Tibial artery (tissue), 4 donors: ENCODE measurements at regions not wholly inside any gene's neighbourhood (a gene's known extent, or its start where the extent isn't known, plus 50 kb on each side); places are given as distances from the start of the nearest gene placed in this dataset.
"Not testable (repeated sequence)": the region's sequence is repeated elsewhere in the genome, so short reads cannot be mapped to it uniquely, and the experiment has no call there.

Experiments used
- DNase-seq, 2 donors: peaks; one replicate each; pipeline ENCODE4 v3.0.0-alpha.2; 2019
- H3K27ac ChIP-seq, 2 donors: fragments of 200-600 bp; sonication (generic) in 1 of 2; 1 replicate in 1 of 2; 2 replicates in 1 of 2; pipeline ENCODE4 v1.5.1; 2018 to 2019; ENCODE audit warnings: mild to moderate bottlenecking in 1 of 2
- H3K27me3 ChIP-seq, 2 donors: fragments of 200-600 bp; sonication (generic) in 1 of 2; one replicate each; pipeline versions ENCODE4 v1.5.1 to v1.6.0; 2016 to 2019
- H3K36me3 ChIP-seq, 3 donors: fragments of 200-600 bp; sonication (generic) in 2 of 3; one replicate each; pipeline ENCODE4 v1.5.1; 2016 to 2019; ENCODE audit warnings: mild to moderate bottlenecking in 2 of 3
- H3K4me1 ChIP-seq, 4 donors: fragments of 200-600 bp; sonication (generic) in 2 of 4; 1 replicate in 3 of 4; 2 replicates in 1 of 4; pipeline ENCODE4 v1.5.1; 2016 to 2019
- H3K4me3 ChIP-seq, 2 donors: fragments of 200-600 bp; sonication (generic) in 1 of 2; 1 replicate in 1 of 2; 2 replicates in 1 of 2; pipeline ENCODE4 v1.5.1; 2018 to 2019; ENCODE audit warnings: mild to moderate bottlenecking in 2 of 2
- H3K9me3 ChIP-seq, 3 donors: fragments of 200-600 bp; sonication (generic) in 1 of 3; one replicate each; pipeline ENCODE4 v1.5.1; 2016 to 2019
- intact Hi-C: fragments of 100-400 bp; cut with DNase I; formaldehyde crosslinking; loops from one replicate; pipeline ENCODE4 v1.15.0; 2023; ENCODE audit warnings: low total_unique reads
- TF ChIP-seq, protein P1 (sequence below), 2 experiments: fragments of 200-600 bp in 1 of 2; fragments of 450-650 bp in 1 of 2; IDR thresholded peaks; one replicate each; pipeline ENCODE4 v1.5.1; 2017 to 2019; ENCODE audit warnings: antibody characterized with exemption in 2 of 2, mild to moderate bottlenecking in 1 of 2, moderate library complexity in 1 of 2

DNA sequence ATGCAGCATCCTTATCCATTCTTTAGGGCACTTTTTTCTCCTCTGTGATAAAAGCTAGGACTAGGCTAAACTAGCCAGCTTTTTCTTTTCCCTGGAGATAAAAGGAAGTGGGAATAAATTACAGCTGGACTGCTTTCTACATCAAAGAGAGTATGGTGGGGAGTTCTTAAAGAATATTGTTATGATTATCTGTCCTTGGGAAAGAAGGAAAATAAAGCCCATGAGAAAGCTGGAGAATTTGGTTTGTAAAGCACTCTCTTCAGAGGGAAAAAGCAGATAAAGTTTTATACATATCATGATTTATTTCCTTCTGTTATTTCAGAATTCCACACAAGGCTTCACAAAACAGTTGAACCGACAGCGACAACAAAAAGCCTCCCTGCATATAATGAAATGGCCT lies 923.0 kb downstream of the DIPK2A start:
- no peaks in the 10 kb centered on the region for H3K9me3 ChIP-seq
- TF ChIP-seq, protein P1, sequence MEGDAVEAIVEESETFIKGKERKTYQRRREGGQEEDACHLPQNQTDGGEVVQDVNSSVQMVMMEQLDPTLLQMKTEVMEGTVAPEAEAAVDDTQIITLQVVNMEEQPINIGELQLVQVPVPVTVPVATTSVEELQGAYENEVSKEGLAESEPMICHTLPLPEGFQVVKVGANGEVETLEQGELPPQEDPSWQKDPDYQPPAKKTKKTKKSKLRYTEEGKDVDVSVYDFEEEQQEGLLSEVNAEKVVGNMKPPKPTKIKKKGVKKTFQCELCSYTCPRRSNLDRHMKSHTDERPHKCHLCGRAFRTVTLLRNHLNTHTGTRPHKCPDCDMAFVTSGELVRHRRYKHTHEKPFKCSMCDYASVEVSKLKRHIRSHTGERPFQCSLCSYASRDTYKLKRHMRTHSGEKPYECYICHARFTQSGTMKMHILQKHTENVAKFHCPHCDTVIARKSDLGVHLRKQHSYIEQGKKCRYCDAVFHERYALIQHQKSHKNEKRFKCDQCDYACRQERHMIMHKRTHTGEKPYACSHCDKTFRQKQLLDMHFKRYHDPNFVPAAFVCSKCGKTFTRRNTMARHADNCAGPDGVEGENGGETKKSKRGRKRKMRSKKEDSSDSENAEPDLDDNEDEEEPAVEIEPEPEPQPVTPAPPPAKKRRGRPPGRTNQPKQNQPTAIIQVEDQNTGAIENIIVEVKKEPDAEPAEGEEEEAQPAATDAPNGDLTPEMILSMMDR (IDR thresholded peaks at IDR 0.05): no peak
- H3K4me3 ChIP-seq: no peak overlapping the region
- no peak for DNase-seq
- no peaks in the 10 kb centered on the region for H3K4me1 ChIP-seq
- intact Hi-C loops: no loop called here
- H3K27ac ChIP-seq: no peak overlapping the region
- H3K36me3 ChIP-seq: no peaks in the 10 kb centered on the region
- no peaks in the 10 kb centered on the region for H3K27me3 ChIP-seq

- no peak overlapping the region for H3K4me3 ChIP-seq
- intact Hi-C loops: no loop called here
- H3K9me3 ChIP-seq: peaks cover 0 to 7% (median 0%) of the 10 kb centered on the region in 3 donors
- no peak overlapping the region for H3K27ac ChIP-seq
- no peaks in the 10 kb centered on the region for H3K27me3 ChIP-seq
- no peaks in the 10 kb centered on the region for H3K36me3 ChIP-seq
- no peaks in the 10 kb centered on the region for H3K4me1 ChIP-seq
- TF ChIP-seq, protein P1 (IDR thresholded peaks at IDR 0.05): no peak
- no peak for DNase-seq
These were observed 928.7 kb downstream of the DIPK2A start for GRCh38 chr3:144900366-144900765.

DNA sequence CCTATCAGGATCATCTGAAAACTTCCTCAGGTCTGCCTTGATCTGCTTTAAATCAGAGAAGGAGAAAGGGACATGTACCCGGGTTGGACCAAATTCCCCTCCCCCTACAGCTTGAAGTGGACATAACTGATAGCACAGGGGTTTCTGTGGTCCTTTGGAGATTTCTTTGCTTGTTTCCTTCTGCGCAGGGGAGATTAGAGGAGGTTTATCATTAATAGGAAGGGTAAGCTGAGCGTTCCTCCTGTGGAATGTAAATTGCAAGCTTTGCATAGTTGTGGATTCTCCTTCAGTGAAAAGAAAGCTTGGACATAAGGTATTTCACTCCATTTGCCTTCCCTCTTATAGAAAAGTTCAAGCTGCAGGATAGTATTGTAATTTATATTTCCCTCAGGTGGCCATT lies 936.0 kb downstream of the DIPK2A start:
- H3K4me3 ChIP-seq, H3K27me3 ChIP-seq, H3K9me3 ChIP-seq, H3K36me3 ChIP-seq, H3K27ac ChIP-seq, DNase-seq, H3K4me1 ChIP-seq, intact Hi-C loops: not testable (repeated sequence)

DNA sequence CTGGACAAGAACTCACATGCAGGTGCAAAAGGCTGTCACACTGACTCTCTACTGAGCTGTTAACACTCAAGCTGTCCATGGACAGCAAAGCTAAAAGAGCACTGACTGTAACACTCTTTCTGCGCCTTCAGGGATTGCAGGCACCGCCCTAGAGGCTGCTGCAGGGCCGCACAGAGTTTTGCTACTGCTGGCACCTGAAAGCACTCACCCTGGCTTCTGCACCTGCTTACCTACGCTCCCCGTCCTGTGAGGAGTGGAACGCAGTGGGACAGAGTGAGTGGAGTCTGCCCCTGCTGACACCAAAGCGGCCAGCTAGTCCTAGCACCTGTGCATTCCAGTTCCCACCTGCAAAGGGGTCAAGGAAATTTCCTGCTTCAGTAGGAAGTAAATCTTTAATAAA lies 941.3 kb downstream of the DIPK2A start:
- no peaks in the 10 kb centered on the region for H3K9me3 ChIP-seq
- H3K4me3 ChIP-seq: no peak overlapping the region
- H3K27ac ChIP-seq: no peak overlapping the region
- no peaks in the 10 kb centered on the region for H3K36me3 ChIP-seq
- DNase-seq: no peak
- TF ChIP-seq, protein P1 (IDR thresholded peaks at IDR 0.05): no peak
- H3K27me3 ChIP-seq: no peaks in the 10 kb centered on the region
- H3K4me1 ChIP-seq: no peaks in the 10 kb centered on the region
- intact Hi-C loops: no loop called here

DNA sequence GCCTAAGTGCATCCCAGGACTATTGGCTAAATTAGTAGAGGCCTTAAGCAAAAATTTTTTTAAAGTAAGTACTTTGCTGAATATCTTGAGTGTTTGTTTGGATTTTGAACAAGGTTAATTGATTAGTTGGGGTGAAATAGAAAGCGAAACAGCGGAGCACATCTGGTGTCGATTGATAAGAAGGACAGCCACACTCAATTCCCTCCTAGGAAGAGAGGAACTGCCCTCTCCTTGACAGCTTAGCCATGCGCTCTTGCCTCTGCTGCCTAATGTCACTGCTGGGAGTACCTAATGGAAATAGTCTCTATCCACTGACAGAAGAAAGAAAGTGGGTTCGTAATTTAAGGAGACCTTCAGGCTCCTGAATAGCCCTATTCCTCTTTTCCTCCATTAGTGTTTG lies 943.6 kb downstream of the DIPK2A start:
- intact Hi-C loops: no loop called here
- TF ChIP-seq, protein P1 (IDR thresholded peaks at IDR 0.05): no peak

GRCh38 chr3:144921710-144922109 lies 950.1 kb downstream of the DIPK2A start:
- intact Hi-C loops: no loop called here
- DNase-seq: no peak

More for the DNA sequence above, 943.6 kb downstream of the DIPK2A start:
- no peaks in the 10 kb centered on the region for H3K4me1 ChIP-seq
- H3K27ac ChIP-seq: no peak overlapping the region
- no peaks in the 10 kb centered on the region for H3K36me3 ChIP-seq
- H3K4me3 ChIP-seq: no peak overlapping the region
- H3K9me3 ChIP-seq: no peaks in the 10 kb centered on the region
- no peaks in the 10 kb centered on the region for H3K27me3 ChIP-seq
- no peak for DNase-seq

More at GRCh38 chr3:144921710-144922109, 950.1 kb downstream of the DIPK2A start:
- Histone ChIP-seq H3K27me3 (no peaks in the 10 kb centered on the region), H3K27ac (no peak overlapping the region), H3K9me3 (no peaks in the 10 kb centered on the region), H3K36me3 (no peaks in the 10 kb centered on the region), H3K4me3 (no peak overlapping the region), H3K4me1 (peaks cover 0 to 7% (median 0%) of the 10 kb centered on the region in 4 donors)
- TF ChIP-seq, protein P1 (IDR thresholded peaks at IDR 0.05): no peak
